DND-41 (cell line): ENCODE measurements at regions not wholly inside any gene's neighbourhood (a gene's known extent, or its start where the extent isn't known, plus 50 kb on each side); places are given as distances from the start of the nearest gene placed in this dataset.

Experiments used
- ATAC-seq: fragments of 200-7000 bp; cut with Tn5 transposase; 3 replicates; pipeline ENCODE4 v1.9.1; 2021; ENCODE audit warnings: low read depth; ENCODE audit not compliant: insufficient read depth
- DNase-seq: peaks from one replicate; pipeline ENCODE4 v3.0.0-alpha.2; 2020
- H2AFZ ChIP-seq: 2 replicates; pipeline ENCODE4 v1.6.0; 2012; ENCODE audit warnings: low read depth, low read length
- H3K27ac ChIP-seq: 2 replicates; pipeline ENCODE4 v1.5.1; 2012; ENCODE audit warnings: low read length, inconsistent platforms
- H3K27me3 ChIP-seq: fragments of 200-600 bp; sonication (generic); 2 replicates; pipeline ENCODE4 v1.6.0; 2012; ENCODE audit warnings: low read length, mild to moderate bottlenecking, inconsistent platforms; ENCODE audit not compliant: insufficient read depth, poor library complexity
- H3K36me3 ChIP-seq: 2 replicates; pipeline ENCODE4 v1.5.1; 2012; ENCODE audit warnings: low read length, inconsistent platforms; ENCODE audit not compliant: insufficient read depth
- H3K4me1 ChIP-seq: 2 replicates; pipeline ENCODE4 v1.5.1; 2012; ENCODE audit warnings: mild to moderate bottlenecking, low read length; ENCODE audit not compliant: insufficient read depth
- H3K4me2 ChIP-seq: 2 replicates; pipeline ENCODE4 v1.6.0; 2012; ENCODE audit warnings: mild to moderate bottlenecking, moderate library complexity, low read length, inconsistent platforms; ENCODE audit not compliant: insufficient read depth
- H3K4me3 ChIP-seq, 2 experiments: fragments of 200-600 bp in 1 of 2; shearing (Covaris generic) in 1 of 2; 2 replicates each; pipeline ENCODE4 v1.5.1; 2012 to 2016; ENCODE audit warnings: inconsistent platforms in 2 of 2, low read length in 2 of 2, mild to moderate bottlenecking in 2 of 2, low read depth in 1 of 2, moderate library complexity in 1 of 2
- H3K79me2 ChIP-seq: 2 replicates; pipeline ENCODE4 v1.6.0; 2012; ENCODE audit warnings: low read length, inconsistent platforms; ENCODE audit not compliant: insufficient read depth
- H3K9ac ChIP-seq: 2 replicates; pipeline ENCODE4 v1.6.0; 2012; ENCODE audit warnings: low read depth, mild to moderate bottlenecking, inconsistent platforms, low read length, moderate library complexity
- H3K9me3 ChIP-seq: 2 replicates; pipeline ENCODE4 v1.5.1; 2012; ENCODE audit warnings: low read length, moderate library complexity, mild to moderate bottlenecking, inconsistent platforms; ENCODE audit not compliant: insufficient read depth, severe bottlenecking
- H4K20me1 ChIP-seq: 2 replicates; pipeline ENCODE4 v1.6.0; 2012; ENCODE audit warnings: low read length; ENCODE audit not compliant: insufficient read depth
- CTCF ChIP-seq: IDR thresholded peaks from 2 replicates; pipeline ENCODE4 v1.5.1; 2012; ENCODE audit warnings: borderline replicate concordance, low read length, moderate library complexity, mild to moderate bottlenecking; ENCODE audit not compliant: poor library complexity, severe bottlenecking; ENCODE audit errors: extremely low read depth
- EZH2 ChIP-seq: IDR thresholded peaks from 3 replicates; pipeline ENCODE4 v1.6.1; 2012; ENCODE audit warnings: borderline replicate concordance, low read depth, mild to moderate bottlenecking, moderate library complexity, low read length, inconsistent platforms; ENCODE audit not compliant: severe bottlenecking

GRCh38 chr15:39488516-39488915, 92.4 kb upstream of the THBS1 start:
- no peak for TF ChIP-seq EZH2
- no peak for TF ChIP-seq CTCF
- no peaks in the 10 kb centered on the region for H3K36me3 ChIP-seq
- H3K9me3 ChIP-seq, result no peaks in the 10 kb centered on the region
- DNase-seq, result no peak
- no peak overlapping the region for H3K27ac ChIP-seq
- ATAC-seq, result no peak
- H3K9ac ChIP-seq, result no peak overlapping the region
- no peak overlapping the region for H3K4me3 ChIP-seq
- H2AFZ ChIP-seq, result no peak overlapping the region
- H3K79me2 ChIP-seq, result no peaks in the 10 kb centered on the region
- H4K20me1 ChIP-seq, result no peaks in the 10 kb centered on the region
- H3K27me3 ChIP-seq, result peaks cover 3% of the 10 kb centered on the region
- no peaks in the 10 kb centered on the region for H3K4me1 ChIP-seq
- no peak overlapping the region for H3K4me2 ChIP-seq

GRCh38 chr15:39488961-39489360, 91.9 kb upstream of the THBS1 start:
- TF ChIP-seq EZH2 (no peak), CTCF (no peak)
- Histone ChIP-seq H3K27ac (no peak overlapping the region), H3K36me3 (no peaks in the 10 kb centered on the region), H3K4me1 (no peaks in the 10 kb centered on the region), H3K9ac (no peak overlapping the region), H3K9me3 (no peaks in the 10 kb centered on the region), H2AFZ (no peak overlapping the region), H3K27me3 (peaks cover 3% of the 10 kb centered on the region), H4K20me1 (no peaks in the 10 kb centered on the region), H3K79me2 (no peaks in the 10 kb centered on the region), H3K4me3 (no peak overlapping the region), H3K4me2 (no peak overlapping the region)
- ATAC-seq, result no peak
- DNase-seq, result no peak

- H3K36me3 ChIP-seq, result no peaks in the 10 kb centered on the region
- ATAC-seq (no peak), DNase-seq (no peak)
- no peak overlapping the region for H3K4me2 ChIP-seq
- H3K79me2 ChIP-seq, result no peaks in the 10 kb centered on the region
- H4K20me1 ChIP-seq, result no peaks in the 10 kb centered on the region
- no peak overlapping the region for H3K4me3 ChIP-seq
- no peaks in the 10 kb centered on the region for H3K4me1 ChIP-seq
- H2AFZ ChIP-seq, result no peak overlapping the region
- TF ChIP-seq CTCF, result no peak
- TF ChIP-seq EZH2, result no peak
- peaks cover 3% of the 10 kb centered on the region for H3K27me3 ChIP-seq
- H3K27ac ChIP-seq, result no peak overlapping the region
- no peak overlapping the region for H3K9ac ChIP-seq
- no peaks in the 10 kb centered on the region for H3K9me3 ChIP-seq
Measured at GRCh38 chr15:39491115-39491885, 89.6 kb upstream of the THBS1 start.
